Thymus (tissue), 11 donors: ENCODE measurements at regions not wholly inside any gene's neighbourhood (a gene's known extent, or its start where the extent isn't known, plus 50 kb on each side); places are given as distances from the start of the nearest gene placed in this dataset.
A peak's percentile ranks its signal among the peaks of the same experiment; 100 is the strongest.

ENCODE experiments used
- DNase-seq, 9 donors: peaks; one replicate each; pipeline ENCODE4 v3.0.0-alpha.2; 2013; ENCODE audit warnings: low spot score in 9 of 9, low read depth in 6 of 9, missing footprints in 1 of 9
- H3K27ac ChIP-seq, 2 donors: one replicate each; pipeline ENCODE4 v1.5.1; 2013; ENCODE audit warnings: control low read depth in 1 of 2, low read depth in 1 of 2, low read length in 1 of 2, mild to moderate bottlenecking in 1 of 2, moderate library complexity in 1 of 2
- H3K27me3 ChIP-seq, 2 donors: one replicate each; pipeline ENCODE4 v1.5.1; 2013; ENCODE audit warnings: low read length in 1 of 2; ENCODE audit not compliant: control insufficient read depth in 2 of 2, insufficient read depth in 1 of 2
- H3K36me3 ChIP-seq, 2 donors: one replicate each; pipeline ENCODE4 v1.5.1; 2013; ENCODE audit warnings: low read length in 1 of 2, mild to moderate bottlenecking in 1 of 2, moderate library complexity in 1 of 2; ENCODE audit not compliant: control insufficient read depth in 2 of 2, insufficient read depth in 2 of 2
- H3K4me1 ChIP-seq, 2 donors: one replicate each; pipeline ENCODE4 v1.5.1; 2013; ENCODE audit warnings: low read length in 2 of 2; ENCODE audit not compliant: control insufficient read depth in 2 of 2, insufficient read depth in 2 of 2
- H3K4me3 ChIP-seq, 2 donors: one replicate each; pipeline ENCODE4 v1.5.1; 2013; ENCODE audit warnings: low read length in 2 of 2, control low read depth in 1 of 2, mild to moderate bottlenecking in 1 of 2
- H3K9me3 ChIP-seq, 2 donors: one replicate each; pipeline ENCODE4 v1.5.1; 2013; ENCODE audit warnings: low read length in 1 of 2, mild to moderate bottlenecking in 1 of 2; ENCODE audit not compliant: control insufficient read depth in 2 of 2, insufficient read depth in 1 of 2
- WGBS: extraction: QIAGEN DNeasy Blood & Tissue Kit; methylation state at CpG from one replicate; pipeline ENCODE4 v1.1.7; 2013; 5-methylcytosine and 5-hydroxymethylcytosine counted together
- donor health status: healthy.

DNA sequence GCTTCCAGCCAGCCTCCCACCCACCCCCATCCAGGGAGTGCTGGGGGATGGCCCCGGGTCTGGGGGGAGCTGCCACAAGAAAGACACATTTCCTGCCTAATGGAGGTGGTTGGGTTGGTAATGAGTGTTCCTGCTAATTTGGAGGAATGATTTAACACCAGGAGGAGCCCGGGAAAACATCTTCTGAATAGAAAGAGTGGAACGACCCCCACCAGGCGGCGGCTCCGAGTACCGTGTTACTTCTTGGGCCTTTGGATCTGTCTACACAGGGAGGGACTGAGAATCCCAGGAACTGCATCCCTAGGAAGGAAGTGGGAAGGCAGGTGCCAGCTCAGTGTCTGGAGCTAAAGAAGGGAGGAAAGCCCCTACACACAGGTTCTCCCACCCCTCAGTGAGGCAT is 64.6 kb downstream of the TSPAN17 start:
- no peak for DNase-seq
- Histone ChIP-seq H3K36me3 (no peaks in the 10 kb centered on the region), H3K27me3 (peaks cover 4 to 36% of the 10 kb centered on the region in 2 donors), H3K4me1 (no peaks in the 10 kb centered on the region), H3K9me3 (peaks cover 0 to 5% of the 10 kb centered on the region in 2 donors), H3K27ac (no peak overlapping the region), H3K4me3 (no peak overlapping the region)
- 12% methylated on average over 7 of the region's 7 CpGs for WGBS

DNA sequence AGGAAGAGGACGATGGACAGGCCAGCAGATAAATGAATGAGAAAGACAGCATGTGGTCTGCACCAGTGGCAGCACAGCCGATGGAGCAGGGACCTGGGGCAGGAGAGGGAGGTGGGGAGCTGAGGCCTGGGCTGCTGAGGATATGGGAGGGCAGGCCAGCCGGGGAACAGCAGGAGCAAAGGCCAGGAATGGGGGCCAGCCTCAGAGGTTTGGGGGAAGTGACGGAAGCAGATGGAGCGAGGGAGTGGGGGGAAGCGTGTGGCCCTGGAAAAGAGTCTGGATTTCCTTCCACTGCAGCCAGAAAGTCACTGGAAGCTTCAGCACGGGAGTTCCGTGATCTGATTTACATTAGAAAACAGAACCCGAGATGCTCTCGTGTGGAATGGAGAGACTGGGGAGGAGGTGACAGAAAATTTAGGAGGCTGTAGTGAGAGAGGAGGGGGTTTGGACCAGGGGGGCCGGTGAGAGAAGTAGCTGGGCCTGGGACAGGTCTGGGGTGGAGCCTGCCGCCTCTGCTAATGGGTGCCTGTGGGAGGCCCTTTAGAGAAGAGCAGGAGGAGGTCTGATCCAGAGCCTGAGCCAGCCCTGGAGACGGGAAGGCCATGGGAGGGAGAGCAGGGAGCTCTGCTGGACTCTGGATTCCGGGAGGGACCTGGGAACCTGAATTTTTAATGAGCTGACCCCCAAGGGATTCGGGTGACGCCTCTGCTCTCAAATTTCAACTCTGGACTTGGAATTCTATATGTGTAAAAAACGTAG is 65.4 kb downstream of the TSPAN17 start:
- H3K9me3 ChIP-seq, result peaks cover 0 to 5% of the 10 kb centered on the region in 2 donors
- H3K27me3 ChIP-seq, result peaks cover 4 to 36% of the 10 kb centered on the region in 2 donors
- H3K36me3 ChIP-seq, result no peaks in the 10 kb centered on the region
- 35% methylated on average over 17 of the region's 17 CpGs for WGBS
- H3K4me3 ChIP-seq, result no peak overlapping the region
- DNase-seq, result no peak
- H3K27ac ChIP-seq, result no peak overlapping the region
- no peaks in the 10 kb centered on the region for H3K4me1 ChIP-seq

DNA sequence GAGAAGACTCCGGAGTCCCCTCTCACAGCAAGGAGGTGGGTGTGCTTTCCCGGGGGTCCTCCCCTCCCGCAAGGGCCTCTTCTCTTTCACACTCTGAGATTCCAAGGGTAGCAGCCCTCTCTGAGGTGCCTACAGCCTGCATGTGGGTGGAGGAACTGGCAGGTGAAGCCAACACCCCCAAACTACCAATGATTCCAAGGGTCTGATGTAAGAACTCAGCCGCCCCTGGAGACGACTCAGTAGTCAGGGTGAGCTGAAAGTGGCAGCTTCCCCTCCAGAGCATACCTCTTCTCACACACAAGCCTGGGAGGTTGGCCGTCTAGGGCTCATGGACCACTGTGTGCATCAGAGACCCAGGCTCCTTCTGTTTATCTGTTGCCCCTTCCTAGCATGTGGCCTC is 66.1 kb downstream of the TSPAN17 start:
- no peak overlapping the region for H3K4me3 ChIP-seq
- DNase-seq, result no peak
- peaks cover 0 to 5% of the 10 kb centered on the region in 2 donors for H3K9me3 ChIP-seq
- H3K27me3 ChIP-seq, result peaks cover 4 to 36% of the 10 kb centered on the region in 2 donors
- 80% methylated on average over 6 of the region's 6 CpGs for WGBS
- H3K36me3 ChIP-seq, result no peaks in the 10 kb centered on the region
- H3K27ac ChIP-seq, result no peak overlapping the region
- H3K4me1 ChIP-seq, result no peaks in the 10 kb centered on the region

DNA sequence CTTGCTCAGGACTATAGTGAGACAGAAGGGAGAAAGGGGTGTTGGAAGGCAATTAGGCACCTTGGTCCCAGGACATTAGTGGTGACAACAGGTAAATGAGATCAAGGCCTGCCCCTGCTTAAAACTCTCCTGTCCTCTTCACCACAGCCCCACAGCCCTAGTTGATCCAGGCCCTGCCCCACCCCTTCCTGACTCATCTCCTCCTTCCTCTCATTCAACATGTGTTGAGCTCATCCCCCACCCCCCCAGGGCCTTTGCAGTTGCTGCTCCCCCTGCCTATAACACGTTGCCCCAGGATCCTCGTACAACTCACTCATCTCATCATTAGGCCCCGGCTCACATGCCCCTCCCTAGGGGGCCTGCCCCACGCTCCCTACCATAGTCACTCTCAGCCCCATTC is 66.8 kb downstream of the TSPAN17 start:
- no peak for DNase-seq
- Histone ChIP-seq H3K4me3 (no peak overlapping the region), H3K9me3 (peaks cover 0 to 5% of the 10 kb centered on the region in 2 donors), H3K4me1 (no peaks in the 10 kb centered on the region), H3K27me3 (peaks cover 4 to 36% of the 10 kb centered on the region in 2 donors), H3K27ac (no peak overlapping the region), H3K36me3 (no peaks in the 10 kb centered on the region)
- WGBS, result 87% methylated on average over 4 of the region's 4 CpGs

DNA sequence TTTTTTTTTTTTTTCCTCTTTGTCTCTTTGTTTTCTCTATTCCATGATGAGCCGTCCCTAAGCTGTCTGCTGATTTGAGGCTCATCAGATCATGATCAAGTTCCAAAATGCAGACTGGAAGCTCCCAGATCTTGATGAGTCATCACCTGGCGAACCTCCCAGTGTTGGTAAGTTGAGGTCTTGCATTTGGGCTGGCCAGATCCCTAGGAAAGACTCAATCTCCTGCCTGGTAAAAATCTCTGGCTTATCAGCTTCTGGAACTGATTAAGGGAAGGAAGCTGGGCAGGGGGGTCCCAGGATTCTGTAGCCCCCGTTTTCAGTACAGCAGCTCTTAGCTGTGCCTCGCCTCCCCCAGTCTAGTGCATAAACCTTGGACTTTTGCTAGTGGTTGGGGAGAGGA is 69.0 kb downstream of the TSPAN17 start:
- WGBS, result 65% methylated on average over 4 of the region's 4 CpGs
- peaks cover 0 to 5% of the 10 kb centered on the region in 2 donors for H3K9me3 ChIP-seq
- no peak overlapping the region for H3K27ac ChIP-seq
- DNase-seq, result peak in 1 of 9 donors; percentile 8
- H3K27me3 ChIP-seq, result peaks cover 4 to 27% of the 10 kb centered on the region in 2 donors
- H3K4me3 ChIP-seq, result no peak overlapping the region
- H3K4me1 ChIP-seq, result no peaks in the 10 kb centered on the region
- H3K36me3 ChIP-seq, result no peaks in the 10 kb centered on the region

DNA sequence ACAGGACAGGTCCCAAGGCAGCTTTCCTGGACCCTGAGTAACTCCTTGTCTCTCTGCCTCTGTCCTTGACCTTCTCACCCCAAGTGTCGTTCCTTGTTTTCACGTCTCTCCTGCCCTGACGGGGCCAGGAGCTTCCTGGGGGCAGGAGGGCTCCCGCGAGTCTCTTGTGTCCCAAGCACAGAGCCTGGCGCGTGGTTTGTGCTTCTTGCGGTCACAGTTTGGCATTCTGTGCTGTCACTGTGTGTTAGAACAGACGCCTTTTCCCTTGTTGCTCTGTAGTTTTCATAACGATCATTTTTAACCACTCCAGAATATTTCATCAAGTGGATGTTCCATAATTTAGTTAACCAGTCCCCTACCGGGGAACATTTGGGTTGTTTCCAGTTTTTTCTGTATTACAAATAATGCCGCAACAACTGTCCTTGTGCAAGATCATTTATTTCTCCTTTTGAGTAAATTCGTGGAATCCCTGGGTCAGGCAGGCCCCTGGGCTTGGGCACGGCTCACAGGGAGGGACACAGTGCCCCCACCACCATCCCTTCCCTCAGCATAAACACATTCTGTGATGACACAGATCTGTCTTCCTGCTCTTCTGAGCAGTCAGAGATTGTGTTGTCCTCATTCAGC is 71.9 kb downstream of the TSPAN17 start:
- H3K27me3 ChIP-seq, result peaks cover 0 to 21% of the 10 kb centered on the region in 2 donors
- WGBS, result 55% methylated on average over 14 of the region's 14 CpGs
- DNase-seq, result no peak
- peaks cover 0 to 2% of the 10 kb centered on the region in 2 donors for H3K9me3 ChIP-seq
- H3K36me3 ChIP-seq, result no peaks in the 10 kb centered on the region
- H3K27ac ChIP-seq, result no peak overlapping the region
- no peak overlapping the region for H3K4me3 ChIP-seq
- H3K4me1 ChIP-seq, result no peaks in the 10 kb centered on the region

DNA sequence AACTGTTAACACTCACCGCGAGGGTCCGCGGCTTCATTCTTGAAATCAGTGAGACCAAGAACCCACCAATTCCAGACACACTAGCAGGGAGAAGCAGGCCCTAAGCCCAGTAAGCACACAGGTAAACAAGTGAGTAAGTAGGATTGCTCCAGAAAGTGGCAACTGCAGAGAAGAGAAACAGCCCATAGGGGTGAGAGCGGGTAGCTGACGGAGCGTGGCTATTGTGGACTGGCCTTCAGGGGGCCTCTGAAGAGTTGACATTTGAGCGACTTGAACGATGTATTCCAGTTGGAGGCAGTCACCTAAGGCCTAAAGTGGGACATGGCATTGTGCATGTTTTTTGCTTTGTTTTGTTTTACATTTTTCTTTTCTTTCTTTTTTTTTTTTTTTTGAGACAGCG is 74.2 kb downstream of the TSPAN17 start:
- no peak for DNase-seq
- 89% methylated on average over 10 of the region's 10 CpGs for WGBS
- H3K36me3 ChIP-seq, result no peaks in the 10 kb centered on the region
- no peaks in the 10 kb centered on the region for H3K4me1 ChIP-seq
- H3K27me3 ChIP-seq, result peaks cover 5 to 42% of the 10 kb centered on the region in 2 donors
- no peak overlapping the region for H3K4me3 ChIP-seq
- no peak overlapping the region for H3K27ac ChIP-seq
- no peaks in the 10 kb centered on the region for H3K9me3 ChIP-seq

DNA sequence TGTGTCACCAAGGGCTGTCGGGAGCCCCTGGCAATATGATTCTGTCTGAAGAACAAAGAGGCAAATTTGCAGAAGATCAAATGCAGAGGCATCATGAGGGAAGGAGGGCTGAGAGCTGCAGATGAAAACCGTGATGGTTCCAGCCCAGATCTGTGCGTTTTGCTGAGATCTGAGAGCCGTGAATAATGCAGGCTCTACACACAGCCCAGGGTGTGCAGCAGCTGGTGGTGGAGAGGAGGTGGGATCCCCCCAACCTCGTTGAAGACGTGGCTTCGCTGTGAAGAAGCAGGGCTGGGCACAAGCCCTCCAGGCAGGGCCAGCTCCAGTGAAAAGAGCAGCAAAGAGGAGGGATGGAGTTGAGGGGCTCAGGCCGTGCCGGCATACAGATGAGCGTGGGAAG is 75.5 kb downstream of the TSPAN17 start:
- H3K36me3 ChIP-seq, result no peaks in the 10 kb centered on the region
- H3K4me3 ChIP-seq, result no peak overlapping the region
- H3K27ac ChIP-seq, result no peak overlapping the region
- no peaks in the 10 kb centered on the region for H3K9me3 ChIP-seq
- WGBS, result 67% methylated on average over 10 of the region's 10 CpGs
- no peaks in the 10 kb centered on the region for H3K4me1 ChIP-seq
- DNase-seq, result no peak
- H3K27me3 ChIP-seq, result peaks cover 10 to 54% of the 10 kb centered on the region in 2 donors

DNA sequence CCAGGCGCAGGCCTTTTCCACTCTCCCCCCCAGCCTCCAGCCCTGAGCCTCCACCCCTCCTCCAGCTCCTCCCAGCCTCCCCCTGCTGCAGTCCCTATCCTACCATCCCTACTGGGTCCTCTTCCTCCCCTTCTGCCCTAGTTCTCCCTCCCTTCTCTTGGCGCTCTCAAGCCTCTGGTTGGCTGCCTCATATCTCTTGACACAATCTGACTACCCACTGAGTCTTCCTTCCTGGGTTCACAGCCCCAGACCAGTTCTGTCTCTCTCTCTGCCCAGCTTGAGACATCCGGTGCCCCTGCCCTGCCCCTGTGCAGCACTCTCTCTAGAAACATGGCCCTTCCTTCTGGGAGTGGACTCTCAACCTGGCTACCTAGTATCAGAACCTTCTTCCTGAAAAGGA is 76.2 kb downstream of the TSPAN17 start:
- H3K4me3 ChIP-seq, result no peak overlapping the region
- H3K9me3 ChIP-seq, result no peaks in the 10 kb centered on the region
- peaks cover 12 to 61% of the 10 kb centered on the region in 2 donors for H3K27me3 ChIP-seq
- no peaks in the 10 kb centered on the region for H3K36me3 ChIP-seq
- DNase-seq, result no peak
- WGBS, result 68% methylated on average over 3 of the region's 3 CpGs
- H3K27ac ChIP-seq, result no peak overlapping the region
- no peaks in the 10 kb centered on the region for H3K4me1 ChIP-seq
